PFSK-1 (cell line): ENCODE measurements at regions not wholly inside any gene's neighbourhood (a gene's known extent, or its start where the extent isn't known, plus 50 kb on each side); places are given as distances from the start of the nearest gene placed in this dataset.

Source experiments
- FOXP2 ChIP-seq: optimal IDR thresholded peaks from 2 replicates; pipeline ENCODE3; 2011; ENCODE audit warnings: borderline replicate concordance, control low read depth, inconsistent platforms; ENCODE audit not compliant: insufficient read depth; ENCODE audit errors: extremely low read length, extremely low read depth
- POLR2AphosphoS5 ChIP-seq: IDR thresholded peaks from 2 replicates; pipeline ENCODE4 v1.6.1; 2012; ENCODE audit warnings: low read depth, mild to moderate bottlenecking, control low read depth, low read length, moderate library complexity
- SIN3A ChIP-seq: IDR thresholded peaks from 2 replicates; pipeline ENCODE4 v1.6.1; 2012; ENCODE audit warnings: mild to moderate bottlenecking, low read length, moderate library complexity, borderline replicate concordance; ENCODE audit not compliant: insufficient read depth
- TAF1 ChIP-seq: IDR thresholded peaks from 2 replicates; pipeline ENCODE4 v1.6.1; 2012; ENCODE audit warnings: low read length, control low read depth, borderline replicate concordance; ENCODE audit not compliant: insufficient read depth
- TF ChIP-seq, protein P1 (sequence below), 2 experiments: IDR thresholded peaks; 2 replicates each; pipeline versions ENCODE4 v1.6.1 to v1.8.0; 2011 to 2012; ENCODE audit warnings: low read depth in 2 of 2, low read length in 2 of 2, control low read depth in 1 of 2, inconsistent platforms in 1 of 2, mild to moderate bottlenecking in 1 of 2, moderate library complexity in 1 of 2; ENCODE audit not compliant: insufficient read depth in 1 of 2

DNA sequence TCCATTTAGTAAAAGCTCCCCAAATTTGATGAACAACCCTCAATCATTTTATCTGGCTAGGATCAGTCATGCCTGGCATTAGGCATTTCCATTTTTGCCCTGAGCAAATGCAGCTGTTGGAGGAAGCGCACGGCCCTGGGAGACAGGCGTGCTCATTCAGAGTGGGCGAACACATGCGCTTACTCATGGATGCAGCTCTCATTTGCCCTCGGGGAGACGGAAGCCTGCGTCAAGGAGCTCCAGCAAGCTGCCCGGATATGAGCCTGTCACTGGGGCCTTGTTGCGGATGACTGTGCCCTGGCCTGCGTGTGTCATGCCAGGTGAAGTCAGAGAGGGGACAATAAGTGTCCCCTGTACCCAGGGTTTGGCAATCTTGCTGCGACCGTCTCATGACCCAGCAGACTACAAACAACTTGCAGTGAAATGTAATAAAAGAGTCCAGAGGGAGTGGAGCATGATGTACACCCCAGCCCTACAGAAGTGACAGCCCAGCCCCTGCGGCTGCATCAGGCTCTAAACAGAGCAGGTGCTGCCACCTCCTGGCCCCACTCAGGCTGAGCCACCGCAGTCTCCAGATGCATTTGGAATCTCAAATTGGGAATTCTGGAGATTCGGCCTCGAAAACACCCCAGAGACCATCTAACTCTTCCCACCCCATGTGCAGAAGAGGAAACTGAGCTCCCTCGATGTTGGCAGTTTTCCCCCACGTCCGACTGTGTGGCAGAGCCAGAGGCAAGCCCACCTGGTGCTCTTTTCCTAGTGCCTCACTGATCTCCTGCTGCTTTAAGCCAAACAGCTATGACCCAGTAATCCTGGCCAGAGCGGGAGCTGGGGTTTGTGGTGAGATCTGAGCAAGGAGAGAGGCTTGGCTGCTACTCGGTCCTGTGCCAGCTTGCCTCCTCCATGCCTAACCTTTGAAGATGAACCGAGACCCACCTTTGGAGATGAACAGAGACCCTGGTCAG lies 105.0 kb upstream of the ALK start:
- TF ChIP-seq FOXP2: peak; percentile 49
- no peak for TF ChIP-seq TAF1

DNA sequence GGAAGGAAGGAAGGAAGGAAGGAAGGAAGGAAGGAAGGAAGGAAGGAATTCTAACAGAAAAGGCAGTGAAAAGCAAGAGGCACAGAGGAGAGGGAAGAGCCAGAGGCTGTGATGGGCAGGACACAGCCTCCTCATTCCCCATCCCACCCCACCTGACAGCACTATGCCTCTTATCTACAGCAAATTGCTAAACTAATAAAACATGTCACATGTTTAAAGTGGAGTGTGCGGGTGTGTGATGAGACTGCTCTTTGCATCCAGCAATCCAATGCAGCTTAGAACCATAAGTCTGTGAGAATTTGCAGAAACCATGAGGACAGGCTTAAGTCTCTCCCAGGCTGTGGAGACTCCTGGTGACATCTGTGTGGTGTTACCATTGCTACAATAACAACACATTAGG lies 108.4 kb upstream of the ALK start:
- TF ChIP-seq, protein P1, sequence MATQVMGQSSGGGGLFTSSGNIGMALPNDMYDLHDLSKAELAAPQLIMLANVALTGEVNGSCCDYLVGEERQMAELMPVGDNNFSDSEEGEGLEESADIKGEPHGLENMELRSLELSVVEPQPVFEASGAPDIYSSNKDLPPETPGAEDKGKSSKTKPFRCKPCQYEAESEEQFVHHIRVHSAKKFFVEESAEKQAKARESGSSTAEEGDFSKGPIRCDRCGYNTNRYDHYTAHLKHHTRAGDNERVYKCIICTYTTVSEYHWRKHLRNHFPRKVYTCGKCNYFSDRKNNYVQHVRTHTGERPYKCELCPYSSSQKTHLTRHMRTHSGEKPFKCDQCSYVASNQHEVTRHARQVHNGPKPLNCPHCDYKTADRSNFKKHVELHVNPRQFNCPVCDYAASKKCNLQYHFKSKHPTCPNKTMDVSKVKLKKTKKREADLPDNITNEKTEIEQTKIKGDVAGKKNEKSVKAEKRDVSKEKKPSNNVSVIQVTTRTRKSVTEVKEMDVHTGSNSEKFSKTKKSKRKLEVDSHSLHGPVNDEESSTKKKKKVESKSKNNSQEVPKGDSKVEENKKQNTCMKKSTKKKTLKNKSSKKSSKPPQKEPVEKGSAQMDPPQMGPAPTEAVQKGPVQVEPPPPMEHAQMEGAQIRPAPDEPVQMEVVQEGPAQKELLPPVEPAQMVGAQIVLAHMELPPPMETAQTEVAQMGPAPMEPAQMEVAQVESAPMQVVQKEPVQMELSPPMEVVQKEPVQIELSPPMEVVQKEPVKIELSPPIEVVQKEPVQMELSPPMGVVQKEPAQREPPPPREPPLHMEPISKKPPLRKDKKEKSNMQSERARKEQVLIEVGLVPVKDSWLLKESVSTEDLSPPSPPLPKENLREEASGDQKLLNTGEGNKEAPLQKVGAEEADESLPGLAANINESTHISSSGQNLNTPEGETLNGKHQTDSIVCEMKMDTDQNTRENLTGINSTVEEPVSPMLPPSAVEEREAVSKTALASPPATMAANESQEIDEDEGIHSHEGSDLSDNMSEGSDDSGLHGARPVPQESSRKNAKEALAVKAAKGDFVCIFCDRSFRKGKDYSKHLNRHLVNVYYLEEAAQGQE (IDR thresholded peaks at IDR 0.05; ENCODE audit: insufficient read depth in 1 of 2, low read depth in 2 of 2, low read length in 2 of 2): no peak
- TF ChIP-seq SIN3A: no peak
- no peak for TF ChIP-seq TAF1
- TF ChIP-seq POLR2AphosphoS5: no peak
- TF ChIP-seq FOXP2: no peak

DNA sequence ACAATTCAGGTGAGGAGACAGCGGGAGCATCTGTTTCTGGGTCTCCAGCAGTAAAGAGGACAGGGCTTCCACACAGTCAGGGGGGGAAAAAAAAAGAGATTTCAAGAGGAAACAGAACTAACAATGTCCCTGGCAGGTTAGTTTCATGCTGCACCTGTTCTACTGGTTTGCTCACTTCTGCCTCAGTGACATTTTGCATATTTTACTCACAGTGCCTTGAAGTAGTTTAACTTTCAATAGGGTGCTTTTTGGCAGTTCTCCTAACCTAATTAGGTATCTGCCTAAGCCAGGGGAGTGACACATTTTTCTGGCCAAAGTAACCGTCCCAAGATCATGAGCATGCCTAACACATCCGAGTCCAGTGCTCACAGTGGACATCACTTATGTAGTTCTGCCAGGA lies 109.0 kb upstream of the ALK start:
- TF ChIP-seq TAF1 (no peak), FOXP2 (no peak), POLR2AphosphoS5 (no peak), SIN3A (no peak)
- TF ChIP-seq, protein P1 (IDR thresholded peaks at IDR 0.05; ENCODE audit: insufficient read depth in 1 of 2, low read depth in 2 of 2, low read length in 2 of 2): no peak

DNA sequence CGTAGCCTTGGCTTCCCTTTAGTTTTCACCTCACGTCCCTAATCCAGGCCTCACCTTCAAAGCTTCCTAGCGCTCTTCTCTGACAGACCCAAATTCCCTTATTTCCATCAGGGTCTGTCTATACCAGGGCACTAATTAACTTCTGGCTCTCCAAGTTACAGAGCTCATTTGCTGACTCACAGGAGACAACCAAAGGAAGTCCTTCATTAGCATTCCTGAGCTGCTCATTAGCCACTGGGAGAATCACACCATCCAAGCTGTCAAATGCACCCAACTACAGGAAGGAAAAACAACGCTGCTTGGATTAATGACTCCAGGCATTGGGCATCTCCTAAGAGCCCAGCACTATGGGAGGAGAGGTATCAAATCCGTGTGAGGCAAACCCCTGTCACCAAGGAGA lies 109.8 kb upstream of the ALK start:
- TF ChIP-seq POLR2AphosphoS5 (no peak), SIN3A (no peak), TAF1 (no peak), FOXP2 (no peak)
- TF ChIP-seq, protein P1 (IDR thresholded peaks at IDR 0.05; ENCODE audit: insufficient read depth in 1 of 2, low read depth in 2 of 2, low read length in 2 of 2): no peak

DNA sequence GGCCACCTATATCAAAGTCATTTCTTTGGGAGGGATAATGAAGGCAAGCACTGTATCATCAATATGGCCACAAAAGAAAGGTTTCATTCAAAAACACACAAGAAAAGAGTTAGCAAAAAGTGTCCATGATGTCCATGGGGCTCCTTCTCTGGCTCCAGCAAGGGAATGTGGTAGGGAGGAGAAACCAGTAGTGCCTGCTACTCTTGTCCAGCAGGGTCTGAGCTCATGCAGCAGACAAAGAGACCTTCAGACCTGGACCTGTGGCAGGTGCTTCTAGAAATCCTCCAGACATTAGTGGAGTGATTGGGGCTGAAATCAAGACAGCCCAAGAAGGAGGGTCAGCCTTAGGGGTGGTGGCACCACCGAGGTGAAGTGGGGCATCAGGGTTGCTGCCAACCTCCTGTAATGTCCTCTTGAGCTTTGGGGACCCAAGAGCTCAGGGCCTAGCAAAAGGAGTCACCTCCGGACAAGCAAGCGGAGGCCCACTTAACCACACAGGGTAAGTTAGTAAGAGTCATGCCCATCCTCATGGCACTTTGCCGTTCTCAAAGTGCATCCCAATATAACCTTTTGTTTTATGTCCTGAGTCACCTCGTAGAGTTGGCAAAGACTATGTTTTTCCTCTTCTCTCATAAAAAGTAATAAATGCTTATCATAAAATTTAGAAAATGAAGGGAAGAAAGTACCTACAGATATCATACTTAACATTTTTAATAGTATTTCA lies 112.6 kb upstream of the YPEL5 start:
- TF ChIP-seq POLR2AphosphoS5: no peak

DNA sequence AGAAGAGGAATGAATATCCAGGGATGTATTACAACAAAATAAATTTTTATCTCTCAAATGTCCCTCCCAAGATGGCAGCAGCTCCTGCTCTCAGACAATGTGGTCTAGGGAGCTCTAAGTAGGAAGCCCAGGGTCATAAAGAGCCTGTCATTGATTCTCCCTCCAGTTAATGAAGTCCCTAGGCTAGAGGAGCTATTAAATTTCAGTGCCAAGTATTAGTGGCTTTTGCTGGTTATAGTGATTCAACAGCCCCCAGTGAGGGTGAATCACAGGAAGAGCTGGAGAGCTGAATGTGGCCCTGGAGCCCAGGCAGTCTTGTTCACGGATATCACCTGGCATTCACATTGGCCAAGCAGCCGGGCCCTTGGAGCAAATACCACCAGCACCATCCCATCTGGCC lies 109.8 kb upstream of the YPEL5 start:
- TF ChIP-seq TAF1 (no peak), FOXP2 (no peak), SIN3A (no peak), POLR2AphosphoS5 (no peak)
- TF ChIP-seq, protein P1 (IDR thresholded peaks at IDR 0.05; ENCODE audit: insufficient read depth in 1 of 2, low read depth in 2 of 2, low read length in 2 of 2): no peak
